ENCODE measurements at regions not wholly inside any gene's neighbourhood (a gene's known extent, or its start where the extent isn't known, plus 50 kb on each side); places are given as distances from the start of the nearest gene placed in this dataset.
"Not testable (repeated sequence)": the region's sequence is repeated elsewhere in the genome, so short reads cannot be mapped to it uniquely, and the experiment has no call there.

DNA sequence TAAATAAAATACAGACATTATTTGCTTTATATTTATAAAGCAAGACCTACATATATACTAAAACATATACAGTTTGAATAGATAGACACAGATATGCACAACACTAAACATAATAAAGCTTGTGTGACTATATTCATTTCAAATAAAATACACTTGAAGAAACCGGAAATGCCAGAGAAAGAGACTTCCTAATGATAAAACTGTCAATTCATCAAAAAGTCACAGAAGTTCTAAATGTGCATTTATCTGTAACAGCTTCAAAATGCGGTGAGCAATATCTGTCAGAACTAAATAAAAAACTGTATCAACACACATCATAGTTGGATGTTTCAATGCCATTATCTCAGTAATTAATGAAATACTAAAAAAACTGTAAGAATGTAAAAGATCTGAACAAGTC is 60.6 kb upstream of the CTSV start:
- H3K27ac ChIP-seq (ENCODE audit: low read depth, low read length, poor library complexity, severe bottlenecking); H3K79me2 ChIP-seq (ENCODE audit: insufficient read depth, low read length); H3K9me3 ChIP-seq (ENCODE audit: low read length); H3K9me2 ChIP-seq (ENCODE audit: low read depth, low read length); H3K9ac ChIP-seq (ENCODE audit: low read length); H3K4me3 ChIP-seq (ENCODE audit: low read depth, low read length, poor library complexity, severe bottlenecking); H3F3A ChIP-seq (ENCODE audit: insufficient read depth, low read length); H3K4me2 ChIP-seq (ENCODE audit: low read length); H3K27me3 ChIP-seq (ENCODE audit: insufficient read depth, low read length); H3K36me3 ChIP-seq (ENCODE audit: insufficient read depth, low read length); H2AFZ ChIP-seq (ENCODE audit: low read length); H3K4me1 ChIP-seq (ENCODE audit: insufficient read depth, low read length, severe bottlenecking); H4K20me1 ChIP-seq (ENCODE audit: insufficient read depth, low read length): not testable (repeated sequence)

DNA sequence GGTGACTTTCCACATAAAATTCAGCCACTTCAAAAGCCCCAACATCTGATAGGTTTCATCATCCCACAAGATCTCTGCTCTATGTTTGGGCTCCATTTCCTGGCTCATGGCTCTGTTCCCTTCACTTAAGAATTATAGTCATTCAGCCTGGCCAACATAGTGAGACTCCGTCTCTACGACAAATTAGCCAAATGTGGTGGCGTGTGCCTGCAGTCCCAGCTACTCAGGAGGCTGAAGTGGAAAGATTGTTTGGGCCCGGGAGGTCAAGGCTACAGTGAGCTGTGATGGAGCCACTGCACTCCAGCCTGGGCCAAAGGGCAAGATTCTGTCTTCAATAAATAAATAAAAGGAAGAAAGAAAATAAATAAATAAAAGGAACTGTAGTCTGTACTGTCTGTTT is 57.9 kb upstream of the CTSV start:
- H3K4me2 ChIP-seq (ENCODE audit: low read length), result no peak overlapping the region
- H3F3A ChIP-seq (ENCODE audit: insufficient read depth, low read length), result no peaks in the 10 kb centered on the region

DNA sequence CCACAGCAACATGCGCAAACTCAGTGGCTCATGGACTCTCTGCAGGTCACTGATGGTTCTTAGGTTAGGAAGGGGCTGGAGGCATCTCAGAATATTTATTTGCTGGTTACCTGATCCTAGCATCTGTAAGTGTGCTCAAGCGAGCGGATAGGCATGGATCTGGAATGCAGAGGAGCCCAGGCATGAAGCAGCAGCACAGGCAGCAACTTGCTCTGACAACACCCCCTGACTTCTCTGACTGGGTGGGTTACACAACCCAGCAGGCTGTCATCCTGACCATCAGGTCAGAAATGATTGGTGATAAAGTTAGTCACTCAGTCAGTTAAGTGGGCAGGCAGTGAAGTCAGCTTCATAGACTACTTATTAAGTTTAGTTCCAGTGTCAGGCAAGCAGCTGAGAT is 50.4 kb upstream of the CTSV start:
- H3K27me3 ChIP-seq (ENCODE audit: insufficient read depth, low read length); H3F3A ChIP-seq (ENCODE audit: insufficient read depth, low read length); H3K79me2 ChIP-seq (ENCODE audit: insufficient read depth, low read length); H3K4me3 ChIP-seq (ENCODE audit: low read depth, low read length, poor library complexity, severe bottlenecking); H3K9me2 ChIP-seq (ENCODE audit: low read depth, low read length); H3K9ac ChIP-seq (ENCODE audit: low read length); H3K36me3 ChIP-seq (ENCODE audit: insufficient read depth, low read length); H3K4me1 ChIP-seq (ENCODE audit: insufficient read depth, low read length, severe bottlenecking); H3K4me2 ChIP-seq (ENCODE audit: low read length); H3K9me3 ChIP-seq (ENCODE audit: low read length); H3K27ac ChIP-seq (ENCODE audit: low read depth, low read length, poor library complexity, severe bottlenecking); H2AFZ ChIP-seq (ENCODE audit: low read length); H4K20me1 ChIP-seq (ENCODE audit: insufficient read depth, low read length): not testable (repeated sequence)

More for the DNA sequence above, 57.9 kb upstream of the CTSV start:
- H3K4me1 ChIP-seq (ENCODE audit: insufficient read depth, low read length, severe bottlenecking), result no peaks in the 10 kb centered on the region
- no peak overlapping the region for H2AFZ ChIP-seq (ENCODE audit: low read length)
- no peak overlapping the region for H3K4me3 ChIP-seq (ENCODE audit: low read depth, low read length, poor library complexity, severe bottlenecking)
- no peaks in the 10 kb centered on the region for H3K79me2 ChIP-seq (ENCODE audit: insufficient read depth, low read length)
- no peaks in the 10 kb centered on the region for H3K36me3 ChIP-seq (ENCODE audit: insufficient read depth, low read length)
- H3K9ac ChIP-seq (ENCODE audit: low read length), result no peak overlapping the region
- H4K20me1 ChIP-seq (ENCODE audit: insufficient read depth, low read length), result no peaks in the 10 kb centered on the region
- no peak for TF ChIP-seq EZH2 (IDR thresholded peaks at IDR 0.05; ENCODE audit: borderline replicate concordance, low read length)
- TF ChIP-seq, protein P1, sequence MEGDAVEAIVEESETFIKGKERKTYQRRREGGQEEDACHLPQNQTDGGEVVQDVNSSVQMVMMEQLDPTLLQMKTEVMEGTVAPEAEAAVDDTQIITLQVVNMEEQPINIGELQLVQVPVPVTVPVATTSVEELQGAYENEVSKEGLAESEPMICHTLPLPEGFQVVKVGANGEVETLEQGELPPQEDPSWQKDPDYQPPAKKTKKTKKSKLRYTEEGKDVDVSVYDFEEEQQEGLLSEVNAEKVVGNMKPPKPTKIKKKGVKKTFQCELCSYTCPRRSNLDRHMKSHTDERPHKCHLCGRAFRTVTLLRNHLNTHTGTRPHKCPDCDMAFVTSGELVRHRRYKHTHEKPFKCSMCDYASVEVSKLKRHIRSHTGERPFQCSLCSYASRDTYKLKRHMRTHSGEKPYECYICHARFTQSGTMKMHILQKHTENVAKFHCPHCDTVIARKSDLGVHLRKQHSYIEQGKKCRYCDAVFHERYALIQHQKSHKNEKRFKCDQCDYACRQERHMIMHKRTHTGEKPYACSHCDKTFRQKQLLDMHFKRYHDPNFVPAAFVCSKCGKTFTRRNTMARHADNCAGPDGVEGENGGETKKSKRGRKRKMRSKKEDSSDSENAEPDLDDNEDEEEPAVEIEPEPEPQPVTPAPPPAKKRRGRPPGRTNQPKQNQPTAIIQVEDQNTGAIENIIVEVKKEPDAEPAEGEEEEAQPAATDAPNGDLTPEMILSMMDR (IDR thresholded peaks at IDR 0.05; ENCODE audit: low read length), result no peak
- H3K9me2 ChIP-seq (ENCODE audit: low read depth, low read length), result no peaks in the 10 kb centered on the region
- H3K27ac ChIP-seq (ENCODE audit: low read depth, low read length, poor library complexity, severe bottlenecking), result no peak overlapping the region
- no peaks in the 10 kb centered on the region for H3K27me3 ChIP-seq (ENCODE audit: insufficient read depth, low read length)
- H3K9me3 ChIP-seq (ENCODE audit: low read length), result no peaks in the 10 kb centered on the region
